SHP77 treated with DMSO at 0.1 percent for 48 hours (cell line): ENCODE measurements at regions not wholly inside any gene's neighbourhood (a gene's known extent, or its start where the extent isn't known, plus 50 kb on each side); places are given as distances from the start of the nearest gene placed in this dataset.

Experiments used
- DNase-seq: peaks from one replicate; lab custom pipeline; 2025; lab: John Stamatoyannopoulos, UW

GRCh38 chr2:104531122-104531521 lies 322.8 kb upstream of the POU3F3 start:
- DNase-seq: no peak

GRCh38 chr2:104537116-104537515 lies 316.8 kb upstream of the POU3F3 start:
- DNase-seq: no peak

- DNase-seq: no peak
Measured at GRCh38 chr2:104538077-104538476, 315.8 kb upstream of the POU3F3 start.

GRCh38 chr2:104539649-104540048 lies 314.3 kb upstream of the POU3F3 start:
- DNase-seq: no peak

- no peak for DNase-seq
Measured at GRCh38 chr2:104545055-104545454, 308.9 kb upstream of the POU3F3 start.

GRCh38 chr2:104546537-104546936 lies 307.4 kb upstream of the POU3F3 start:
- no peak for DNase-seq

- DNase-seq: no peak
Measured at GRCh38 chr2:104547221-104547620, 306.7 kb upstream of the POU3F3 start.

GRCh38 chr2:104561251-104561650 lies 292.7 kb upstream of the POU3F3 start:
- no peak for DNase-seq

GRCh38 chr2:104562537-104562936 lies 291.4 kb upstream of the POU3F3 start:
- no peak for DNase-seq

- DNase-seq: no peak
Measured at GRCh38 chr2:104563398-104563996, 290.4 kb upstream of the POU3F3 start.

- no peak for DNase-seq
Measured at GRCh38 chr2:104568247-104568646, 285.7 kb upstream of the POU3F3 start.

GRCh38 chr2:104570259-104570658 lies 283.7 kb upstream of the POU3F3 start:
- no peak for DNase-seq

- no peak for DNase-seq
Measured at GRCh38 chr2:104572834-104573233, 281.1 kb upstream of the POU3F3 start.

- DNase-seq: no peak
Measured at GRCh38 chr2:104574367-104574766, 279.5 kb upstream of the POU3F3 start.

GRCh38 chr2:104577143-104577542 lies 276.8 kb upstream of the POU3F3 start:
- no peak for DNase-seq

- DNase-seq: no peak
Measured at GRCh38 chr2:104582471-104582870, 271.4 kb upstream of the POU3F3 start.

- no peak for DNase-seq
Measured at GRCh38 chr2:104583811-104584210, 270.1 kb upstream of the POU3F3 start.

- no peak for DNase-seq
Measured at GRCh38 chr2:104584393-104584792, 269.5 kb upstream of the POU3F3 start.

- no peak for DNase-seq
Measured at GRCh38 chr2:104595576-104595975, 258.3 kb upstream of the POU3F3 start.

GRCh38 chr2:104597942-104598341 lies 256.0 kb upstream of the POU3F3 start:
- DNase-seq: no peak

- no peak for DNase-seq
Measured at GRCh38 chr2:104598636-104599035, 255.3 kb upstream of the POU3F3 start.

GRCh38 chr2:104599787-104600510 lies 254.0 kb upstream of the POU3F3 start:
- no peak for DNase-seq

- no peak for DNase-seq
Measured at GRCh38 chr2:104606056-104606455, 247.9 kb upstream of the POU3F3 start.

- DNase-seq: no peak
Measured at GRCh38 chr2:104616856-104617255, 237.1 kb upstream of the POU3F3 start.
